Nephron (organoid): ENCODE measurements at regions not wholly inside any gene's neighbourhood (a gene's known extent, or its start where the extent isn't known, plus 50 kb on each side); places are given as distances from the start of the nearest gene placed in this dataset.

Source experiments
- H3K27ac Mint-ChIP-seq, 3 experiments: 2 replicates each; pipeline ENCODE4 v1.8.0; 2020; ENCODE audit warnings: mixed read lengths in 3 of 3, mild to moderate bottlenecking in 2 of 3, moderate library complexity in 1 of 3
- H3K27me3 Mint-ChIP-seq: 2 replicates; pipeline ENCODE4 v1.8.0; 2021; ENCODE audit warnings: low read depth, mild to moderate bottlenecking, moderate library complexity, mixed read lengths
- H3K36me3 Mint-ChIP-seq: 2 replicates; pipeline ENCODE4 v1.8.0; 2020; ENCODE audit warnings: low read depth, mixed read lengths
- H3K4me1 Mint-ChIP-seq: 2 replicates; pipeline ENCODE4 v1.8.0; 2020; ENCODE audit warnings: mixed read lengths
- H3K4me3 Mint-ChIP-seq, 3 experiments: 2 replicates each; pipeline ENCODE4 v1.8.0; 2020; ENCODE audit warnings: mild to moderate bottlenecking in 3 of 3, mixed read lengths in 3 of 3, moderate library complexity in 2 of 3
- H3K9me3 Mint-ChIP-seq: 2 replicates; pipeline ENCODE4 v1.8.0; 2020; ENCODE audit warnings: mixed read lengths
- CTCF ChIP-seq, 3 experiments: fragments of 200-600 bp; sonication (generic); IDR thresholded peaks; one replicate each; pipeline ENCODE4 v1.5.0; 2021; ENCODE audit warnings: antibody characterized with exemption in 3 of 3; ENCODE audit not compliant: unreplicated experiment in 3 of 3

GRCh38 chr11:42273977-42274376 lies 814.5 kb upstream of the LRRC4C start:
- Mint-ChIP-seq H3K4me3 (no peak overlapping the region), H3K9me3 (peaks cover 22% of the 10 kb centered on the region), H3K36me3 (no peaks in the 10 kb centered on the region), H3K27ac (no peak overlapping the region), H3K4me1 (no peaks in the 10 kb centered on the region), H3K27me3 (no peaks in the 10 kb centered on the region)
- TF ChIP-seq CTCF (IDR thresholded peaks at IDR 0.05; ENCODE audit: unreplicated experiment in 3 of 3) = no peak

GRCh38 chr11:42296910-42297309 lies 837.5 kb upstream of the LRRC4C start:
- no peak overlapping the region for H3K27ac Mint-ChIP-seq
- no peaks in the 10 kb centered on the region for H3K4me1 Mint-ChIP-seq
- no peaks in the 10 kb centered on the region for H3K36me3 Mint-ChIP-seq
- H3K4me3 Mint-ChIP-seq = no peak overlapping the region
- peaks cover 2% of the 10 kb centered on the region for H3K9me3 Mint-ChIP-seq
- no peaks in the 10 kb centered on the region for H3K27me3 Mint-ChIP-seq
- no peak for TF ChIP-seq CTCF (IDR thresholded peaks at IDR 0.05; ENCODE audit: unreplicated experiment in 3 of 3)

- Mint-ChIP-seq H3K9me3 (peaks cover 2% of the 10 kb centered on the region), H3K4me3 (no peak overlapping the region), H3K27ac (no peak overlapping the region), H3K27me3 (no peaks in the 10 kb centered on the region), H3K36me3 (no peaks in the 10 kb centered on the region), H3K4me1 (no peaks in the 10 kb centered on the region)
- no peak for TF ChIP-seq CTCF (IDR thresholded peaks at IDR 0.05; ENCODE audit: unreplicated experiment in 3 of 3)
These were observed 840.3 kb upstream of the LRRC4C start for GRCh38 chr11:42299780-42300179.

GRCh38 chr11:42301777-42302176 lies 842.3 kb upstream of the LRRC4C start:
- no peaks in the 10 kb centered on the region for H3K27me3 Mint-ChIP-seq
- no peak overlapping the region for H3K27ac Mint-ChIP-seq
- no peaks in the 10 kb centered on the region for H3K9me3 Mint-ChIP-seq
- H3K4me1 Mint-ChIP-seq = no peaks in the 10 kb centered on the region
- H3K4me3 Mint-ChIP-seq = no peak overlapping the region
- H3K36me3 Mint-ChIP-seq = no peaks in the 10 kb centered on the region
- no peak for TF ChIP-seq CTCF (IDR thresholded peaks at IDR 0.05; ENCODE audit: unreplicated experiment in 3 of 3)

GRCh38 chr11:42311514-42311913 lies 852.1 kb upstream of the LRRC4C start:
- TF ChIP-seq CTCF (IDR thresholded peaks at IDR 0.05; ENCODE audit: unreplicated experiment in 3 of 3) = no peak
- Mint-ChIP-seq H3K9me3 (no peaks in the 10 kb centered on the region), H3K36me3 (no peaks in the 10 kb centered on the region), H3K27ac (peak overlapping the region in 1 of 3 experiments; percentile 44), H3K27me3 (no peaks in the 10 kb centered on the region), H3K4me3 (no peak overlapping the region), H3K4me1 (no peaks in the 10 kb centered on the region)

- no peaks in the 10 kb centered on the region for H3K27me3 Mint-ChIP-seq
- TF ChIP-seq CTCF (IDR thresholded peaks at IDR 0.05; ENCODE audit: unreplicated experiment in 3 of 3) = no peak
- no peak overlapping the region for H3K27ac Mint-ChIP-seq
- H3K36me3 Mint-ChIP-seq = no peaks in the 10 kb centered on the region
- H3K4me1 Mint-ChIP-seq = no peaks in the 10 kb centered on the region
- no peak overlapping the region for H3K4me3 Mint-ChIP-seq
- H3K9me3 Mint-ChIP-seq = no peaks in the 10 kb centered on the region
These were observed 852.5 kb upstream of the LRRC4C start for GRCh38 chr11:42311944-42312343.
